Endothelial cell of umbilical vein (primary cell): ENCODE measurements at regions not wholly inside any gene's neighbourhood (a gene's known extent, or its start where the extent isn't known, plus 50 kb on each side); places are given as distances from the start of the nearest gene placed in this dataset.

Source experiments
- BruUV-seq: library from RNA; stranded (reverse); fragments of 400-500 nt; replicated peaks from 2 replicates; lab custom pipeline; 2021; lab: Mats Ljungman, UMichigan
- CTCF ChIA-PET: fragments of 300-600, 350-600 bp; sonication (Branson Sonifier 250); formaldehyde crosslinking; loops from one replicate; lab custom pipeline; 2021; ENCODE audit warnings: antibody characterized with exemption, inconsistent platforms; lab: Charles Lee
- POLR2A ChIA-PET: fragments of 300-600, 350-600 bp; sonication (Branson Sonifier 250); formaldehyde crosslinking; loops from one replicate; lab custom pipeline; 2021; ENCODE audit warnings: antibody characterized with exemption, inconsistent platforms; lab: Charles Lee
- DNase-seq: peaks from one replicate; pipeline ENCODE4 v3.0.0-alpha.2; 2011; ENCODE audit warnings: low read depth, low spot score
- FAIRE-seq: peaks from 2 replicates; lab custom pipeline; 2011; peaks lifted over from hg19 to GRCh38; lab: Jason Lieb, UNC
- H2AFZ ChIP-seq: 2 replicates; pipeline ENCODE4 v1.6.0; 2012; ENCODE audit warnings: low read depth, low read length, control low read depth, inconsistent platforms
- H3K27ac ChIP-seq: 2 replicates; pipeline ENCODE4 v1.5.1; 2011; ENCODE audit warnings: low read depth, mild to moderate bottlenecking, control low read depth, low read length, moderate library complexity; ENCODE audit not compliant: insufficient read depth
- H3K27me3 ChIP-seq, 2 experiments: 2 replicates each; pipeline versions ENCODE4 v1.6.0 to v1.6.1; 2011; ENCODE audit warnings: low read length in 2 of 2, mixed read lengths in 1 of 2; ENCODE audit not compliant: control insufficient read depth in 2 of 2, insufficient read depth in 2 of 2
- H3K36me3 ChIP-seq, 2 experiments: 2 replicates in 1 of 2; 3 replicates in 1 of 2; pipeline ENCODE4 v1.5.1; 2011; ENCODE audit warnings: low read length in 2 of 2, mild to moderate bottlenecking in 1 of 2, moderate library complexity in 1 of 2; ENCODE audit not compliant: control insufficient read depth in 2 of 2, insufficient read depth in 2 of 2; ENCODE audit errors: extremely low read depth in 1 of 2
- H3K4me1 ChIP-seq: 3 replicates; pipeline ENCODE4 v1.5.1; 2011; ENCODE audit warnings: mild to moderate bottlenecking, low read length; ENCODE audit not compliant: control insufficient read depth, insufficient read depth; ENCODE audit errors: extremely low read depth
- H3K4me2 ChIP-seq: 2 replicates; pipeline ENCODE4 v1.6.1; 2011; ENCODE audit warnings: low read length, control low read depth, mixed read lengths; ENCODE audit not compliant: insufficient read depth
- H3K4me3 ChIP-seq, 3 experiments: fragments of 200-600 bp in 1 of 3; sonication (generic), shearing (Covaris generic) in 1 of 3; replicated peaks in 1 of 3; 2 replicates each; pipeline ENCODE4 v1.5.1; 2011 to 2016; ENCODE audit warnings: control low read depth in 3 of 3, low read length in 3 of 3, mild to moderate bottlenecking in 2 of 3, inconsistent platforms in 1 of 3, low read depth in 1 of 3, moderate library complexity in 1 of 3; ENCODE audit not compliant: insufficient read depth in 1 of 3
- H3K79me2 ChIP-seq: 2 replicates; pipeline ENCODE4 v1.6.0; 2012; ENCODE audit warnings: low read length, inconsistent platforms; ENCODE audit not compliant: control insufficient read depth, insufficient read depth
- H3K9ac ChIP-seq: replicated peaks from 2 replicates; pipeline ENCODE3; 2011; ENCODE audit warnings: low read length, control low read depth; ENCODE audit not compliant: insufficient read depth; ENCODE audit errors: extremely low read depth
- H3K9me1 ChIP-seq: replicated peaks from 3 replicates; pipeline ENCODE4 v1.6.0; 2011; ENCODE audit warnings: mild to moderate bottlenecking, low read length; ENCODE audit not compliant: control insufficient read depth, insufficient read depth; ENCODE audit errors: extremely low read depth
- H3K9me3 ChIP-seq: replicated peaks from 2 replicates; pipeline ENCODE4 v1.5.1; 2012; ENCODE audit warnings: low read length, inconsistent platforms; ENCODE audit not compliant: control insufficient read depth, insufficient read depth
- H4K20me1 ChIP-seq: replicated peaks from 2 replicates; pipeline ENCODE3; 2011; ENCODE audit warnings: mild to moderate bottlenecking, low read length; ENCODE audit not compliant: control insufficient read depth, insufficient read depth; ENCODE audit errors: extremely low read depth
- CTCF ChIP-seq, 2 donors: IDR thresholded peaks; 1 replicate in 1 of 2; 2 replicates in 1 of 2; pipeline ENCODE4 v1.5.1; 2011; ENCODE audit warnings: low read length in 2 of 2, mild to moderate bottlenecking in 2 of 2, moderate library complexity in 2 of 2, control low read depth in 1 of 2, inconsistent platforms in 1 of 2, low read depth in 1 of 2; ENCODE audit not compliant: insufficient read depth in 1 of 2; ENCODE audit errors: extremely low read depth in 1 of 2
- EZH2 ChIP-seq: IDR thresholded peaks from 2 replicates; pipeline ENCODE4 v1.6.1; 2012; ENCODE audit warnings: borderline replicate concordance, low read depth, mild to moderate bottlenecking, moderate library complexity, low read length, inconsistent platforms; ENCODE audit not compliant: severe bottlenecking
- FOS ChIP-seq: IDR thresholded peaks from 2 replicates; pipeline ENCODE4 v1.6.1; 2011; ENCODE audit warnings: mild to moderate bottlenecking, low read length, moderate library complexity, borderline replicate concordance; ENCODE audit not compliant: insufficient read depth
- GATA2 ChIP-seq: IDR thresholded peaks from 2 replicates; pipeline ENCODE4 v1.7.0; 2011; ENCODE audit warnings: low read depth, mild to moderate bottlenecking, moderate library complexity, mixed read lengths, low read length; ENCODE audit not compliant: insufficient read length, insufficient read depth
- JUN ChIP-seq: IDR thresholded peaks from 2 replicates; pipeline ENCODE4 v1.6.1; 2011; ENCODE audit warnings: borderline replicate concordance, low read depth; ENCODE audit not compliant: insufficient read length, insufficient read depth
- MAX ChIP-seq: IDR thresholded peaks from 2 replicates; pipeline ENCODE4 v1.6.1; 2011; ENCODE audit not compliant: insufficient read depth, insufficient read length
- MYC ChIP-seq: IDR thresholded peaks from one replicate; pipeline ENCODE4 v1.6.1; 2011; ENCODE audit warnings: mild to moderate bottlenecking, low read depth, low read length
- POLR2A ChIP-seq: IDR thresholded peaks from 2 replicates; pipeline ENCODE4 v1.6.1; 2012; ENCODE audit warnings: low read depth, mild to moderate bottlenecking, control low read depth, low read length
- POLR2AphosphoS5 ChIP-seq: IDR thresholded peaks from 2 replicates; pipeline ENCODE4 v1.6.1; 2012; ENCODE audit warnings: low read depth, mild to moderate bottlenecking, control low read depth, low read length, moderate library complexity; ENCODE audit not compliant: insufficient read depth
- dilution Hi-C: fragments of 300-500 bp; cut with MboI; formaldehyde crosslinking; loops from one replicate; pipeline ENCODE4 v1.15.0; 2019; ENCODE audit warnings: low sequenced_read_pairs; ENCODE audit not compliant: extremely low pct_ligation_motif_present
- intact Hi-C: fragments of 100-400 bp; cut with micrococcal nuclease; formaldehyde crosslinking; loops from one replicate; pipeline ENCODE4 v1.10.0; 2022

GRCh38 chr11:39365809-39366436 is 2093.5 kb downstream of the LRRC4C start:
- intact Hi-C loops, result no loop called here
- Histone ChIP-seq H4K20me1 (no peaks in the 10 kb centered on the region), H3K9ac (no peak overlapping the region), H3K36me3 (no peaks in the 10 kb centered on the region), H3K79me2 (no peaks in the 10 kb centered on the region), H3K4me3 (no peak overlapping the region), H2AFZ (no peak overlapping the region), H3K9me1 (no peaks in the 10 kb centered on the region), H3K27me3 (no peaks in the 10 kb centered on the region), H3K4me1 (no peaks in the 10 kb centered on the region), H3K9me3 (no peaks in the 10 kb centered on the region), H3K4me2 (no peak overlapping the region), H3K27ac (no peak overlapping the region)
- TF ChIP-seq MAX, result no peak
- no peak for TF ChIP-seq POLR2AphosphoS5
- no peak for TF ChIP-seq FOS
- no peak for TF ChIP-seq POLR2A
- TF ChIP-seq MYC, result no peak
- no peak for TF ChIP-seq JUN
- no peak for TF ChIP-seq CTCF (IDR thresholded peaks at IDR 0.05; ENCODE audit: extremely low read depth in 1 of 2, insufficient read depth in 1 of 2, low read depth in 1 of 2, low read length in 2 of 2)
- TF ChIP-seq EZH2, result no peak
- TF ChIP-seq GATA2, result no peak
- BruUV-seq, result no TSS peak
- dilution Hi-C loops, result no loop called here
- no peak for DNase-seq
- ChIA-PET CTCF (interaction anchor here (1.3 kb wide), 1 partner anchor 10 kb away, joined by 5 read pairs; no protein-coding TSS in a partner anchor), POLR2A (no interaction called here)
- no peak for FAIRE-seq
